ENCODE measurements at regions not wholly inside any gene's neighbourhood (a gene's known extent, or its start where the extent isn't known, plus 50 kb on each side); places are given as distances from the start of the nearest gene placed in this dataset.

DNA sequence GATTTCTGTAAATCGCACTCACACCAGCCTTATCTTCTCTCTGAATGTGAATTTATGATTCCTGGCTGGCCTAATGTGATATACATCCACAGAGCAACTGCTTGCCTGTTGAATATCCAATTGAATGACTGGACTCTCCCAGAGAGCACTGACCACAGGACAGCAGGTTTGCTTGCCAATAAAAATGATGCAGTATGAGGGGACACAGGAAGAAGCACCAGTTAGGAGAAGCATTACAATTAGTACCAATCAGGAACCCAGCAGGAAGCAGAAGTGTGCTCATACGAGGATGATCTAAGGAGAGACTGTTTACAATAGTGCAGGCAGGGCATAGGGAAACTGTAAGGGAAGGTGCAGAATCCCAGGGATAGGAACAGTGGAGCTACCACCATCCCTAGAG, 127.2 kb upstream of the ZNF366 start:
- no peaks in the 10 kb centered on the region for H3K36me3 Mint-ChIP-seq (ENCODE audit: insufficient read depth in 1 of 3, low read depth in 3 of 3)
- no peak overlapping the region for H3K14ac ChIP-seq (ENCODE audit: insufficient read depth, low read length)
- no peak overlapping the region for H3K18ac ChIP-seq (ENCODE audit: insufficient read length, low read depth, low read length)
- no peaks in the 10 kb centered on the region for H3K79me2 ChIP-seq (ENCODE audit: insufficient read depth, low read length)
- H4K20me1 ChIP-seq (ENCODE audit: control insufficient read depth, insufficient read depth, insufficient read length): no peaks in the 10 kb centered on the region
- no peak overlapping the region for H3T11ph ChIP-seq (ENCODE audit: low read length)
- H3K4me1 Mint-ChIP-seq: peaks cover 9 to 21% of the 10 kb centered on the region in 2 experiments
- no peak overlapping the region for H3K27ac Mint-ChIP-seq
- H3K79me1 ChIP-seq (ENCODE audit: insufficient read depth, low read depth, low read length, poor library complexity, severe bottlenecking): no peaks in the 10 kb centered on the region
- H3K4me3 Mint-ChIP-seq: no peak overlapping the region
- H2BK15ac ChIP-seq (ENCODE audit: low read depth, low read length): no peak overlapping the region
- H3K9ac ChIP-seq (ENCODE audit: extremely low read depth, insufficient read length, low read length): no peak overlapping the region
- no peak overlapping the region for H2AFZ ChIP-seq (ENCODE audit: low read length)
- H3K9me3 Mint-ChIP-seq: no peaks in the 10 kb centered on the region
- no peaks in the 10 kb centered on the region for H3K27me3 ChIP-seq (ENCODE audit: insufficient read depth, low read length)
- TF ChIP-seq, protein P1, sequence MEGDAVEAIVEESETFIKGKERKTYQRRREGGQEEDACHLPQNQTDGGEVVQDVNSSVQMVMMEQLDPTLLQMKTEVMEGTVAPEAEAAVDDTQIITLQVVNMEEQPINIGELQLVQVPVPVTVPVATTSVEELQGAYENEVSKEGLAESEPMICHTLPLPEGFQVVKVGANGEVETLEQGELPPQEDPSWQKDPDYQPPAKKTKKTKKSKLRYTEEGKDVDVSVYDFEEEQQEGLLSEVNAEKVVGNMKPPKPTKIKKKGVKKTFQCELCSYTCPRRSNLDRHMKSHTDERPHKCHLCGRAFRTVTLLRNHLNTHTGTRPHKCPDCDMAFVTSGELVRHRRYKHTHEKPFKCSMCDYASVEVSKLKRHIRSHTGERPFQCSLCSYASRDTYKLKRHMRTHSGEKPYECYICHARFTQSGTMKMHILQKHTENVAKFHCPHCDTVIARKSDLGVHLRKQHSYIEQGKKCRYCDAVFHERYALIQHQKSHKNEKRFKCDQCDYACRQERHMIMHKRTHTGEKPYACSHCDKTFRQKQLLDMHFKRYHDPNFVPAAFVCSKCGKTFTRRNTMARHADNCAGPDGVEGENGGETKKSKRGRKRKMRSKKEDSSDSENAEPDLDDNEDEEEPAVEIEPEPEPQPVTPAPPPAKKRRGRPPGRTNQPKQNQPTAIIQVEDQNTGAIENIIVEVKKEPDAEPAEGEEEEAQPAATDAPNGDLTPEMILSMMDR (conservative IDR thresholded peaks at IDR 0.05): no peak
- no peaks in the 10 kb centered on the region for H3K9me3 ChIP-seq (ENCODE audit: control insufficient read depth, low read depth, low read length)
- no peak overlapping the region for H3K27ac ChIP-seq (ENCODE audit: insufficient read length, low read depth, low read length)
- no peaks in the 10 kb centered on the region; the same call in 1 of the 2 replicates for H3K4me1 ChIP-seq (ENCODE audit: insufficient read depth, low read length)
- no peak overlapping the region for H2BK120ac ChIP-seq (ENCODE audit: low read depth, low read length, poor library complexity, severe bottlenecking)
- no peaks in the 10 kb centered on the region for H3K23me2 ChIP-seq (ENCODE audit: insufficient read length, low read depth, low read length, poor library complexity, severe bottlenecking)
- H4K8ac ChIP-seq (replicated peaks; ENCODE audit: insufficient read length, low read depth, low read length): no peak overlapping the region
- H3K23ac ChIP-seq (ENCODE audit: insufficient read length, low read depth, low read length): no peak overlapping the region
- no peak overlapping the region for H2BK20ac ChIP-seq (ENCODE audit: low read depth, low read length, poor library complexity, severe bottlenecking)
- no CpG with 5 or more reads among the region's 2 CpGs for WGBS (ENCODE audit: extremely low coverage, insufficient read length, low lambda C conversion rate)
- no peak overlapping the region for H2BK12ac ChIP-seq (ENCODE audit: insufficient read length, low read depth, low read length)
- no peak overlapping the region for H3K4ac ChIP-seq (ENCODE audit: low read depth, low read length)
- no peak overlapping the region for H3K4me2 ChIP-seq (ENCODE audit: insufficient read depth, insufficient read length, low read length)
- H2AK5ac ChIP-seq (ENCODE audit: insufficient read length, low read length): no peak overlapping the region
- H3K27me3 Mint-ChIP-seq (ENCODE audit: low read depth): no peaks in the 10 kb centered on the region; the same call in 1 of the 2 replicates
- no peak overlapping the region for H2BK5ac ChIP-seq (ENCODE audit: insufficient read length, low read length)
- no peak overlapping the region for H4K5ac ChIP-seq (ENCODE audit: insufficient read length, low read depth, low read length)
- DNase-seq: no peak
- no peak overlapping the region for H3K56ac ChIP-seq (ENCODE audit: insufficient read length, low read depth, low read length)
- no peak overlapping the region for H4K91ac ChIP-seq (ENCODE audit: insufficient read length, low read depth, low read length)

Measured in H9 (cell line).